HepG2 (cell line): ENCODE measurements at regions not wholly inside any gene's neighbourhood (a gene's known extent, or its start where the extent isn't known, plus 50 kb on each side); places are given as distances from the start of the nearest gene placed in this dataset.

Experiments
- ATAC-seq: fragments of 200-7000 bp; cut with Tn5 transposase; 3 replicates; pipeline ENCODE4 v1.9.1; 2020; ENCODE audit warnings: mild to moderate bottlenecking, moderate library complexity
- BruUV-seq: library from RNA; stranded (reverse); fragments of 400-500 nt; replicated peaks from 2 replicates; lab custom pipeline; 2021; lab: Mats Ljungman, UMichigan
- CTCF ChIA-PET: fragments of 300-600 bp; formaldehyde crosslinking; extraction: SDS; loops from one replicate; lab custom pipeline; 2021; ENCODE audit warnings: low total read pairs, inconsistent platforms, low intra/inter-chr PET ratio; lab: Yijun Ruan, JAX
- POLR2A ChIA-PET: fragments of 350-600 bp; sonication (Branson Sonifier 250); formaldehyde crosslinking; loops from one replicate; lab custom pipeline; 2020; ENCODE audit warnings: antibody characterized with exemption, inconsistent platforms; lab: Yijun Ruan, JAX
- DNase-seq: peaks from one replicate; pipeline ENCODE4 v3.0.0-alpha.2; 2015; ENCODE audit warnings: low spot score
- FAIRE-seq: peaks from 3 replicates; lab custom pipeline; 2011; peaks lifted over from hg19 to GRCh38; lab: Jason Lieb, UNC
- H2AFZ ChIP-seq: one replicate; pipeline ENCODE4 v1.6.1; 2011; ENCODE audit warnings: low read length, inconsistent platforms
- H3K27ac ChIP-seq: fragments of 300-600 bp; 3 replicates; pipeline ENCODE4 v1.8.0; 2011; ENCODE audit warnings: mixed run types, mild to moderate bottlenecking, mixed read lengths, low read length, inconsistent platforms; ENCODE audit not compliant: insufficient read depth; ENCODE audit errors: extremely low read length
- H3K27me3 ChIP-seq, 2 experiments: fragments of 200-600 bp in 1 of 2; 2 replicates in 1 of 2; 3 replicates in 1 of 2; pipeline versions ENCODE4 v1.6.0 to v1.8.0; 2011; ENCODE audit warnings: low read length in 2 of 2, mild to moderate bottlenecking in 2 of 2, moderate library complexity in 2 of 2, inconsistent platforms in 1 of 2; ENCODE audit not compliant: insufficient read depth in 2 of 2, control insufficient read depth in 1 of 2
- H3K36me3 ChIP-seq, 2 experiments: fragments of 200-600 bp in 1 of 2; replicated peaks in 1 of 2; 2 replicates in 1 of 2; 3 replicates in 1 of 2; pipeline versions ENCODE4 v1.5.1 to v1.8.0; 2011; ENCODE audit warnings: low read length in 2 of 2, inconsistent platforms in 1 of 2; ENCODE audit not compliant: insufficient read depth in 2 of 2, control insufficient read depth in 1 of 2
- H3K4me1 ChIP-seq: 2 replicates; pipeline ENCODE4 v1.5.1; 2012; ENCODE audit warnings: low read length, inconsistent platforms; ENCODE audit not compliant: insufficient read depth
- H3K4me2 ChIP-seq: 2 replicates; pipeline ENCODE4 v1.6.0; 2011; ENCODE audit warnings: low read depth, low read length, inconsistent platforms
- H3K4me3 ChIP-seq, 3 experiments: fragments of 200-600 bp in 1 of 3; sonication (generic), shearing (Covaris generic) in 1 of 3; replicated peaks in 1 of 3; 2 replicates each; pipeline ENCODE4 v1.5.1; 2011 to 2016; ENCODE audit warnings: low read length in 3 of 3, inconsistent platforms in 2 of 3, low read depth in 2 of 3, mild to moderate bottlenecking in 2 of 3, control low read depth in 1 of 3, mixed read lengths in 1 of 3; ENCODE audit not compliant: insufficient read depth in 1 of 3
- H3K79me2 ChIP-seq: one replicate; pipeline ENCODE4 v1.6.1; 2011; ENCODE audit warnings: low read length, inconsistent platforms; ENCODE audit not compliant: insufficient read depth
- H3K9ac ChIP-seq: 2 replicates; pipeline ENCODE4 v1.6.0; 2011; ENCODE audit warnings: mild to moderate bottlenecking, low read depth, low read length, inconsistent platforms; ENCODE audit not compliant: insufficient read depth
- H3K9me3 ChIP-seq: 2 replicates; pipeline ENCODE4 v1.5.1; 2012; ENCODE audit warnings: mild to moderate bottlenecking, low read length
- H4K20me1 ChIP-seq: 2 replicates; pipeline ENCODE4 v1.6.0; 2011; ENCODE audit warnings: inconsistent platforms, mild to moderate bottlenecking, low read length, moderate library complexity; ENCODE audit not compliant: insufficient read depth
- GPBP1L1 ChIP-seq: sonication (generic); formaldehyde crosslinking; IDR thresholded peaks from 2 replicates; pipeline ENCODE4 v1.5.0; 2020; ENCODE audit warnings: mild to moderate bottlenecking, missing genetic modification reagents
- ISX ChIP-seq: sonication (generic); formaldehyde crosslinking; conservative IDR thresholded peaks from 2 replicates; pipeline ENCODE4 v1.5.0; 2020; ENCODE audit warnings: missing genetic modification reagents
- KLF11 ChIP-seq: IDR thresholded peaks from 2 replicates; pipeline ENCODE4 v1.6.1; 2016; ENCODE audit warnings: missing compliant biosample characterization
- MIER3 ChIP-seq: IDR thresholded peaks from 2 replicates; pipeline ENCODE4 v1.6.1; 2016; ENCODE audit warnings: missing compliant biosample characterization, borderline replicate concordance
- NCOA1 ChIP-seq: sonication (generic); formaldehyde crosslinking; IDR thresholded peaks from 2 replicates; pipeline ENCODE4 v1.9.0; 2021; ENCODE audit warnings: missing genetic modification reagents
- NFYB ChIP-seq: sonication (generic); formaldehyde crosslinking; IDR thresholded peaks from 2 replicates; pipeline ENCODE4 v1.4.0; 2020; ENCODE audit warnings: missing genetic modification reagents
- SKI ChIP-seq: fragments of 450-650 bp; IDR thresholded peaks from one replicate; pipeline ENCODE4 v1.6.1; 2018; ENCODE audit warnings: mild to moderate bottlenecking; ENCODE audit not compliant: partially characterized antibody
- SP1 ChIP-seq, 2 experiments: fragments of 450-650 bp in 1 of 2; sonication (generic) in 1 of 2; formaldehyde crosslinking in 1 of 2; IDR thresholded peaks; 2 replicates each; pipeline versions ENCODE4 v1.4.0 to v1.6.1; 2016 to 2020; ENCODE audit warnings: missing genetic modification reagents in 1 of 2
- THAP8 ChIP-seq: sonication (generic); formaldehyde crosslinking; IDR thresholded peaks from 2 replicates; pipeline ENCODE4 v1.5.1; 2020; ENCODE audit warnings: missing genetic modification reagents, mild to moderate bottlenecking, borderline replicate concordance
- ZNF205 ChIP-seq: IDR thresholded peaks from 2 replicates; pipeline ENCODE4 v1.6.1; 2018; ENCODE audit warnings: missing biosample characterization, missing genetic modification reagents
- ZNF354B ChIP-seq: sonication (generic); formaldehyde crosslinking; IDR thresholded peaks from 2 replicates; pipeline ENCODE4 v1.8.0; 2022; ENCODE audit warnings: mild to moderate bottlenecking, missing genetic modification reagents
- WGBS: methylation state at CpG from one replicate; pipeline ENCODE4 v1.1.6; 2017; ENCODE audit warnings: low lambda C conversion rate; 5-methylcytosine and 5-hydroxymethylcytosine counted together
- in situ Hi-C: cut with HindIII; loops from 2 replicates; pipeline ENCODE4 v1.10.0; 2017; ENCODE audit warnings: low pct_unique_long_range_greater_than_20kb; ENCODE audit not compliant: extremely low pct_ligation_motif_present
- intact Hi-C: fragments of 100-400 bp; cut with micrococcal nuclease; formaldehyde crosslinking; loops from one replicate; pipeline ENCODE4 v1.10.0; 2022; ENCODE audit not compliant: unreplicated experiment

GRCh38 chr5:74536658-74537057 is 103.9 kb downstream of the ENC1 start:
- POLR2A ChIA-PET = interaction anchor here (1.2 to 4.4 kb wide), 2 partner anchors 104 to 156 kb away, joined by 6 to 36 read pairs; partner anchors contain the start of gene ENC1
- no peak overlapping the region for H2AFZ ChIP-seq
- peaks cover 29% of the 10 kb centered on the region for H3K9me3 ChIP-seq
- no peaks in the 10 kb centered on the region for H3K27me3 ChIP-seq
- no peak overlapping the region for H3K27ac ChIP-seq
- no peak for DNase-seq
- H3K4me1 ChIP-seq = peaks cover 57% of the 10 kb centered on the region
- TF ChIP-seq SKI (no peak), SP1 (IDR thresholded peaks at IDR 0.05) (no peak), SP1 (CRISPR knock-in tag; IDR thresholded peaks at IDR 0.05) (no peak), ZNF205 (CRISPR knock-in tag) (no peak)
- H3K4me2 ChIP-seq = no peak overlapping the region
- no peaks in the 10 kb centered on the region for H3K36me3 ChIP-seq
- H3K9ac ChIP-seq = no peak overlapping the region
- no peak for FAIRE-seq
- WGBS = 100% methylated on average over 1 of the region's 1 CpG
- no peaks in the 10 kb centered on the region for H4K20me1 ChIP-seq
- intact Hi-C loops (loop anchor here (5.0 to 10.0 kb wide), 2 partner anchors 48 to 106 kb away; partner anchors contain the start of gene ENC1), in situ Hi-C loops (loop anchor here (5.0 kb wide), 1 partner anchor 34 kb away; no protein-coding TSS in a partner anchor)
- no TSS peak for BruUV-seq
- H3K4me3 ChIP-seq = no peak overlapping the region
- no peak for ATAC-seq
- H3K79me2 ChIP-seq = no peaks in the 10 kb centered on the region
- CTCF ChIA-PET = no interaction called here

GRCh38 chr5:74535926-74536325 is 104.6 kb downstream of the ENC1 start:
- Histone ChIP-seq H3K36me3 (no peaks in the 10 kb centered on the region), H3K27ac (no peak overlapping the region), H3K27me3 (no peaks in the 10 kb centered on the region), H3K4me2 (no peak overlapping the region), H3K4me3 (no peak overlapping the region), H3K9ac (no peak overlapping the region), H4K20me1 (no peaks in the 10 kb centered on the region), H2AFZ (no peak overlapping the region), H3K9me3 (peaks cover 29% of the 10 kb centered on the region), H3K4me1 (peaks cover 50% of the 10 kb centered on the region), H3K79me2 (no peaks in the 10 kb centered on the region)
- no peak for DNase-seq
- CTCF ChIA-PET = no interaction called here
- no peak for ATAC-seq
- POLR2A ChIA-PET = interaction anchor here (4.4 kb wide), 1 partner anchor 104 kb away, joined by 36 read pairs; the partner anchor contains the start of gene ENC1
- BruUV-seq = no TSS peak
- in situ Hi-C loops = loop anchor here (5.0 kb wide), 1 partner anchor 34 kb away; no protein-coding TSS in a partner anchor
- TF ChIP-seq GPBP1L1 (CRISPR knock-in tag) (no peak), ZNF354B (CRISPR knock-in tag) (no peak), THAP8 (no peak), NFYB (no peak), MIER3 (CRISPR knock-in tag) (no peak), ISX (CRISPR knock-in tag) (no peak), KLF11 (CRISPR knock-in tag) (no peak), NCOA1 (CRISPR knock-in tag) (no peak)
- WGBS = 93% methylated on average over 2 of the region's 2 CpGs
- intact Hi-C loops = loop anchor here (5.0 to 10.0 kb wide), 2 partner anchors 49 to 106 kb away; partner anchors contain the start of gene ENC1
- no peak for FAIRE-seq
